Tibial nerve (tissue), 4 donors: ENCODE measurements at regions not wholly inside any gene's neighbourhood (a gene's known extent, or its start where the extent isn't known, plus 50 kb on each side); places are given as distances from the start of the nearest gene placed in this dataset.

ENCODE experiments used
- EP300 ChIP-seq, 2 donors: sonication (generic); formaldehyde crosslinking; IDR thresholded peaks; one replicate each; pipeline ENCODE4 v1.6.1; 2017; ENCODE audit warnings: antibody characterized with exemption in 2 of 2, mild to moderate bottlenecking in 1 of 2
- POLR2A ChIP-seq, 2 donors: fragments of 450-650 bp; IDR thresholded peaks; one replicate each; pipeline ENCODE4 v1.6.1; 2017; ENCODE audit warnings: antibody characterized with exemption in 2 of 2, mild to moderate bottlenecking in 2 of 2, moderate library complexity in 2 of 2
- TF ChIP-seq, protein P1 (sequence below), 5 experiments: fragments of 200-600 bp in 3 of 5; fragments of 450-650 bp in 2 of 5; sonication (generic) in 3 of 5; IDR thresholded peaks; one replicate each; pipeline ENCODE4 v1.5.1; 2016 to 2019; ENCODE audit warnings: antibody characterized with exemption in 5 of 5, mild to moderate bottlenecking in 3 of 5, moderate library complexity in 2 of 5

GRCh38 chr21:28444111-28444510, 548.6 kb downstream of the LTN1 start:
- TF ChIP-seq, protein P1, sequence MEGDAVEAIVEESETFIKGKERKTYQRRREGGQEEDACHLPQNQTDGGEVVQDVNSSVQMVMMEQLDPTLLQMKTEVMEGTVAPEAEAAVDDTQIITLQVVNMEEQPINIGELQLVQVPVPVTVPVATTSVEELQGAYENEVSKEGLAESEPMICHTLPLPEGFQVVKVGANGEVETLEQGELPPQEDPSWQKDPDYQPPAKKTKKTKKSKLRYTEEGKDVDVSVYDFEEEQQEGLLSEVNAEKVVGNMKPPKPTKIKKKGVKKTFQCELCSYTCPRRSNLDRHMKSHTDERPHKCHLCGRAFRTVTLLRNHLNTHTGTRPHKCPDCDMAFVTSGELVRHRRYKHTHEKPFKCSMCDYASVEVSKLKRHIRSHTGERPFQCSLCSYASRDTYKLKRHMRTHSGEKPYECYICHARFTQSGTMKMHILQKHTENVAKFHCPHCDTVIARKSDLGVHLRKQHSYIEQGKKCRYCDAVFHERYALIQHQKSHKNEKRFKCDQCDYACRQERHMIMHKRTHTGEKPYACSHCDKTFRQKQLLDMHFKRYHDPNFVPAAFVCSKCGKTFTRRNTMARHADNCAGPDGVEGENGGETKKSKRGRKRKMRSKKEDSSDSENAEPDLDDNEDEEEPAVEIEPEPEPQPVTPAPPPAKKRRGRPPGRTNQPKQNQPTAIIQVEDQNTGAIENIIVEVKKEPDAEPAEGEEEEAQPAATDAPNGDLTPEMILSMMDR (IDR thresholded peaks at IDR 0.05), result no peak
- TF ChIP-seq POLR2A (IDR thresholded peaks at IDR 0.05) (no peak), EP300 (IDR thresholded peaks at IDR 0.05) (no peak)
